Endometrium (tissue), 2 donors: ENCODE measurements at regions not wholly inside any gene's neighbourhood (a gene's known extent, or its start where the extent isn't known, plus 50 kb on each side); places are given as distances from the start of the nearest gene placed in this dataset.
A peak's percentile ranks its signal among the peaks of the same experiment; 100 is the strongest.
"Not testable (repeated sequence)": the region's sequence is repeated elsewhere in the genome, so short reads cannot be mapped to it uniquely, and the experiment has no call there.

Source experiments
- FAIRE-seq: peaks from 2 replicates; lab custom pipeline; 2012; peaks lifted over from hg19 to GRCh38; lab: Jason Lieb, UNC
- donor health status: control.
- donor health status: control.

- FAIRE-seq: not testable (repeated sequence)
Observed at GRCh38 chr5:56295311-56295710, 62.2 kb upstream of the ANKRD55 start.

GRCh38 chr5:56294354-56294753 lies 61.2 kb upstream of the ANKRD55 start:
- no peak for FAIRE-seq

GRCh38 chr5:56292874-56293273 lies 59.7 kb upstream of the ANKRD55 start:
- FAIRE-seq: not testable (repeated sequence)

DNA sequence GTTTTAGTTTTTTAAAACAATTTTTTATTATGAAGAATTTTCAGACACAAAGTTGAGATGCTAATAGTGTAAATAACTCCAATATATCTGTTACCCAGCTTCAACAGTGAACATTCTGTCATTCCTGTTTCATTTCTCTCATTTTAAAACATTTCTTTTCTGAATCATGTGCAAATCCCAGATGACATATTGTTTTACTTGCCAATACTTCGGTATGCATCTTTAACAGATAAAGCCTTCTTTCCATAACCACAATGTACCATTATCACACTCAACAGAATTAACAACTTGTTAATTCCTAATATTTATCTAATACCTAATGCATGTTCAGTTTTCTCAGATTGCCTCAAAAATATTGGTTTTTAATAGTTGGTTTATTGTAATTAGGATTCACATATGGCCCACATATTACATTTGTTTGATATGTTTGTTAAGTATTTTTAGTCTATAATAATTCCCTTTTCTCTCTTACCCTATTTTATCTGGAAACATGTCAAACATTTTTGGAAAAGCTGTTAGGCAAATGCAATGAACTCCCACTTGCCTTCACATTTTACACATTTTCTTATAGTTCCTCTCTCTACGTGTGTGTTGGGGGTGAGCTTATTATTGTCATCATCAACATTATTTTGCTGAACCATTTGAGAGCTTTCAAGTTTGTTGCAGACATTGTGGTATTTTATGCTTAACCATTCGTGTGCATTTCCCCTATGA lies 58.7 kb upstream of the ANKRD55 start:
- no peak for FAIRE-seq

- no peak for FAIRE-seq
Observed at GRCh38 chr5:56291079-56291643, 58.0 kb upstream of the ANKRD55 start.

DNA sequence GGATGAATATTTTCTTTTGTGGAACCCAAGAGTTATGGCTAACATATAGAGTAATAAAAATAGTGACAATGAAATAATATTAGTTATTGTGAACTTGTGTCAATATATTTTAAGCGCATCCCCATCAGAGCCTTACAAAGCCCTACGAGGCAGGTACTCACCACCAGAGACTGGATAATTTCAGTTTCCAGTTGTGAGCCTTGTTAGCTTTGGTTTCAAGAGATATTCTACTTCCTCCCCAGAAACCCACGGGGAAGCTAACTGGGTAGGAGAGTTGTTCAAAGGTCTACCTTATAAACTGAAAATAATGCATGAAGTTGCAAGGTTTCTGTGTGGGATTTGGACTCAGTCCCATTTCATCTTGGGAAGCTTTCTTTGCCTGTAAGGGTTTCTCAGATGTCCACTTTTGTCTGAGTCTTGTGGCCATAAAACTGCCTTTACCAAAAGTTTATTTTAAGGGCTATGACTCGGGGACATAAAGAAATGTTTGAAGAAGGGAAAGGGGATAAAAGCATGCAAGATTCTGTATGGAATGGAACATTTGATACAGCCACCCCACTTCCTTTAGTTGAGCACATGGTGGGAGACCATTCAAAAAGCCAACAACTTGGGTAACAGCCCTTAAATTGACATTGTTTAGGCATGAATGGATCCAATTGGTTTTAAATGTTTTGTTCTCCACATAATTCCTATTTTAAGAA lies 57.4 kb upstream of the ANKRD55 start:
- FAIRE-seq: no peak

- no peak for FAIRE-seq
Observed at GRCh38 chr5:56289602-56289987, 56.5 kb upstream of the ANKRD55 start.

DNA sequence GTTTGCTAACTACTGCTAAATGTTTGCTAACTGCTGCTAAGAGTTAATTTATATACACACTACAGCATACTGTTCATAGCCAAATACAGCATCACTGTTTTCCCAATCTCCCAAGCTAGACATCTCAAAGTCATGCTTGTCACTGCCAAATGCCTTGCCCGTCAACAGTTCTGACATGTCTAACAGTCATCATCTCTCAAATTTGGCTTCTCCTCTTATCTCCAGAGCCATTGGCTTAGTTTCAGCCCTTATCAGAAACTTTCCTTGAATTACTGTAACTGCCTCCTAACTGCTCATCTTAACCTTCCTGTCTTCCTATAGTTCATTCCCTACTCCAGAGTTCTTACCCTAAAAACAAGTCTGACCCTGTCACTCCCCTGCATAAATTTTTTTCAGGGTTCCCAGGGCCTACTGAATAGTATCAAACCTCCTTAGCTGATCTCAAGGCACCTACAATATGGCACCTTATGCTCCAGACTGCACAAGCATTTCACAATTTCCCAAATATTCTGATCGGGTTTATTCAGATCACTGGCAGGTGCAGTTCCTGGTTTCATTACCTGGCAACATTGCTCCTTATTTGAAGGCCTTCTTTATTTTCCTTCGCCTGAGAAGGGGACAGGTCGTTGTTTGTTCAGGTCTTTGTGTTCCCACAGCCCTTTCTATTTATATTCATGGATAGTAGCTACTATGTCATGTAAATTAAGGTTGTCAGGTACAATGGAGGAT lies 55.9 kb upstream of the ANKRD55 start:
- no peak for FAIRE-seq

DNA sequence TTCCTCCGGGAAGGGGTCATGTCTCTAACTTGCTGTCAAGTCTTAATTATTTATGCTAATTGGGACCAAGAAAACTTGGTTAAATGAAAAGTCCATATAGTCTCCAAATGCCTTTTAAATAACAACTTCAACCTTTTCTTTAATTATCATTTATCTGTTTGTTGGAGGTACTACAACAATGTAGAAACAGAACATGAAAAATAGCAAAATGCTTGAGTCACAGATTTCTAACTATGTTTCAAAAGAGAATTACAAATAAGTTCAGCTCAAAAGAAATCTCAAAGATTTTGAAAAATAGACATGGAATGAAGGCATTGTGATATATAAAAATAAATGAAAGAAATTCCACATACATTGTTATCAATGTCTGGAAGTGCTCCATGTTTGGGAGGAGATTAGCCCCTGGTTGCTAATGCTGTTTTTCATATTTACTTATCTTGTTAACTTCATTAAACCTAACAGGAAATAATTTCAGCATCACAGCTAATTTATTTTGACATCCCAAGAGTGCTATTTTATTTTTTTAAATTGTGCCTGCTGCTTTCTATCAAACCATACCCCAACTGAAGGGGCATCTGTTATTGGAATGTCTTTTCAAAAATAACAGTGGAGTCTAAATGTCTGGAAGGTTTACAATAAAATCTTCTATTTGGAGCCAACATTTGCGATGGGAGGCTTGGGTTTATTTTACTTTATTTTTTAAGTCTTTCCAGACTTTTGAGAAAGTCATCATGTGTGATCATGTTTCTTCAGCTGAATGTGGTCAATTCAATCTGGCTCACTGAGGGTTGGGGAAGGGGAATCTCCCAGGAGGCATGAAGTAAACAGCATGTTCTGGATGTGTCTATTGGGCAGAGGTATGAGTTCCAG lies 53.1 kb upstream of the ANKRD55 start:
- peak; percentile 92 for FAIRE-seq

DNA sequence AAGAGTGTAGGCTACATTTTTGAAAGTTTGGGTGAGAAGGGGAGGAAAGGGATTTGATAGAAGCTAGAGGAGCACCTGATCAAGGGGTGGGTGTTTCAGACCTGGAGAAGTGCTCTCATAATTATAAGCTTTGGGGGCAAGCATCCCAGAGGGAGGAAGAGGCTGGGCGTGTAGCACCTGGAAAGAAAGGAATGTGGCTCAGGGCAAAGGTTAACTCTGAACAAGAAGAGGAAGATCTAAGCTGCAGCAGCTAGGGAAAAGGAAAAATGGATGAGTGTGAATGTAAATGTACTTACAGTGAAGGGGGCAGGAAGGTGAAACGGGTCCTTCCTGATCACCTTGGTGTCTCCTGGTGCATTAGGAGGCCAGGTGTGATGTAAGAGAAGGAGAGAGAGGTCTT lies 49.8 kb upstream of the ANKRD55 start:
- FAIRE-seq: no peak
